Coronary artery (tissue), 2 donors: ENCODE measurements at regions not wholly inside any gene's neighbourhood (a gene's known extent, or its start where the extent isn't known, plus 50 kb on each side); places are given as distances from the start of the nearest gene placed in this dataset.

ENCODE experiments used
- DNase-seq: peaks from one replicate; pipeline ENCODE4 v3.0.0-alpha.2; 2017; ENCODE audit warnings: low spot score
- H3K27ac ChIP-seq, 2 donors: fragments of 200-600 bp; sonication (generic); one replicate each; pipeline ENCODE4 v1.5.1; 2016 to 2019
- H3K4me3 ChIP-seq: fragments of 200-600 bp; sonication (generic); 2 replicates; pipeline ENCODE4 v1.5.1; 2016; ENCODE audit warnings: mild to moderate bottlenecking, moderate library complexity
- TF ChIP-seq, protein P1 (sequence below): fragments of 200-600 bp; sonication (generic); IDR thresholded peaks from one replicate; pipeline ENCODE4 v1.5.1; 2019; ENCODE audit warnings: antibody characterized with exemption

DNA sequence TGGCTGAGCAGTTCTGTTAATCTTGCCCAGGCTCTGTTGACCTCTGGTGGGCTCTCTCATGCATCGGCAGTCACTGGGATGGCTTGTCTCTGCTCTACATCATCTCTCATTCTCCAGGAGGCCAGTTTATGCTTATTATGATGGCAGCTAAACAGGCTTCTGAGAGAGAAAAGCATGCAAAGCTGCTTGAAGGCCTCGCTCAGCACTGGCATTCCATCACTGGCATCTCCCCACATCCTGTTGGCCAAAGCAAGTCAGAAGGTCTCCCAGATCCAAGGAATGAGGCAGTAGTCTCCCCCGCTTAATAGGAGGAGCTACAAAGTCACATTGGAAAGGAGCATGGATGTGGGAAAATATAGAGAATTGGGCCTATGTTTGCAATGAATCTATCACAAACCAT is 212.6 kb downstream of the ZNF621 start:
- H3K4me3 ChIP-seq, result no peak overlapping the region
- no peak overlapping the region for H3K27ac ChIP-seq
- TF ChIP-seq, protein P1, sequence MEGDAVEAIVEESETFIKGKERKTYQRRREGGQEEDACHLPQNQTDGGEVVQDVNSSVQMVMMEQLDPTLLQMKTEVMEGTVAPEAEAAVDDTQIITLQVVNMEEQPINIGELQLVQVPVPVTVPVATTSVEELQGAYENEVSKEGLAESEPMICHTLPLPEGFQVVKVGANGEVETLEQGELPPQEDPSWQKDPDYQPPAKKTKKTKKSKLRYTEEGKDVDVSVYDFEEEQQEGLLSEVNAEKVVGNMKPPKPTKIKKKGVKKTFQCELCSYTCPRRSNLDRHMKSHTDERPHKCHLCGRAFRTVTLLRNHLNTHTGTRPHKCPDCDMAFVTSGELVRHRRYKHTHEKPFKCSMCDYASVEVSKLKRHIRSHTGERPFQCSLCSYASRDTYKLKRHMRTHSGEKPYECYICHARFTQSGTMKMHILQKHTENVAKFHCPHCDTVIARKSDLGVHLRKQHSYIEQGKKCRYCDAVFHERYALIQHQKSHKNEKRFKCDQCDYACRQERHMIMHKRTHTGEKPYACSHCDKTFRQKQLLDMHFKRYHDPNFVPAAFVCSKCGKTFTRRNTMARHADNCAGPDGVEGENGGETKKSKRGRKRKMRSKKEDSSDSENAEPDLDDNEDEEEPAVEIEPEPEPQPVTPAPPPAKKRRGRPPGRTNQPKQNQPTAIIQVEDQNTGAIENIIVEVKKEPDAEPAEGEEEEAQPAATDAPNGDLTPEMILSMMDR, result no peak
- no peak for DNase-seq

DNA sequence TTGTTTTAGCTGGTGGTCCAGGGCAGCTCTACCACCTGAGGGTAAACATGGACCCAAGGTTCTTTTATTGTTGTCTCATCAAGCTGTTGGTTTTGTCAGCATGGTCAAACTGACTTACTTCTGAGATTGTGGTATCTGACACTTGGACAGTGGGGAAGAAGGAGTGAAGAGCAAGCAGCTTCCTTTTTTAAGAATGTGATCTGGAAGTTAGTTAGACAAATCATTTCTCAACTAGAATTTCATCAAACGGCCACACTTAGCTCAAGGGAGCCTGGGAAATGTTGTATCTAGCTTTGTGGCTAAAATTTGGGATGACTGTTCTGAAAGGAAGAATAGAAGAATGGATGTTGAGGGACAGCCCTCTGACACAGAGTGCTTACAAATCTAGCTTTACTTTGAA is 215.2 kb downstream of the ZNF621 start:
- no peak overlapping the region for H3K4me3 ChIP-seq
- TF ChIP-seq, protein P1, result no peak
- H3K27ac ChIP-seq, result no peak overlapping the region
- no peak for DNase-seq

DNA sequence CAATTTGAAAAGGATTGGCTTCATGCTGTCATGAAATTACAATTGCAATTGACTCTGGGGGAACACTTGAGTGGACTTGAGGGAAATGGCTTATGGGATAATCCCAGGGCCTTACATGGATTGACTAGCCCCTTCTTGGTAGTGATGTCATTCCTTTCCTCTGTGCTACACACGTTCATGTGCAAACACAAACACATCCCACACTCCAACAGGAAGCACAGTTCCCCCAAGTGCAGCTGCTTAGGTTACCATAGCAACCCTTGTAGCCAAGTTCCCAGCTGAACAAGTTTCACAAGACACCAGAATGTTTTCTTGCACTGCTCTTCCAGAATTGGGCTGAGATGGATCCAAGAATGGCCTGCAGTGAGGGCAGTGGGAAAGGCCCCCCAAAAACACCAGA is 217.0 kb downstream of the ZNF621 start:
- H3K27ac ChIP-seq, result no peak overlapping the region
- no peak for DNase-seq
- H3K4me3 ChIP-seq, result no peak overlapping the region
- TF ChIP-seq, protein P1, result no peak

DNA sequence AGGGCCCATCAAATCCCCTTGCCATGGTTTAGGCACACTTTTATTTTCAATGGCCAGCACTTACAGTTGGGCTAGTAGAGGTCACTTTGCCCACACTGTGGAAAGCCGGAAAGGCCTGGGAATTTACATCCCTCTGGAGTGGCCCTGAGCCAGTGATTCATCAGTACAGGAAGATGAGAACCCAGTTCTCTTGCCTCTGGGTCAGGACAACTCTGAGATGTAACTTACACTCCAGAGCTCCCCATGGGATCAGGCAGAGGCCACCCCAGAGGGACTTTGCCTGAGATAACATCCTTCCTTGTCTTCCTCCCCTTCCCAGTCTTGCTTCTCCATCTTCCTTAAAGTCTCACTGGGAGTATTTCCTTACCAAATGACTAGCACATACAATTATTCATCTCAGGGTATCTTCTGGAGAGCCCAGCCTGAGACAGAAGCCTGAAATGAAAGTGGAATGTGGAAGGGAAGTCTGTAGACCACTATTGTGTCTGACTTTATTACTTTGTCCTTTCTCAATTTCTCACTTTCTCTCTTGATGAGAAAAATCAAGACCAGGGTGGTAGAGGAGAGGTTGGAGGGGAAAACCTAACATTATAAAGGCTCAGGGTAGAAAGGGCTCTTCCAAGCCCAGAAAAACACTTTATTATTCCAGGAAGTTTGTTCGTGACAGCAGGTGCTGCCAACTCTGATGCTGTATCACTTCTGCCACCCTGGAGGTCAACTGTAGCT is 220.8 kb downstream of the ZNF621 start:
- H3K4me3 ChIP-seq, result no peak overlapping the region
- no peak overlapping the region for H3K27ac ChIP-seq
- TF ChIP-seq, protein P1, result no peak
- no peak for DNase-seq

DNA sequence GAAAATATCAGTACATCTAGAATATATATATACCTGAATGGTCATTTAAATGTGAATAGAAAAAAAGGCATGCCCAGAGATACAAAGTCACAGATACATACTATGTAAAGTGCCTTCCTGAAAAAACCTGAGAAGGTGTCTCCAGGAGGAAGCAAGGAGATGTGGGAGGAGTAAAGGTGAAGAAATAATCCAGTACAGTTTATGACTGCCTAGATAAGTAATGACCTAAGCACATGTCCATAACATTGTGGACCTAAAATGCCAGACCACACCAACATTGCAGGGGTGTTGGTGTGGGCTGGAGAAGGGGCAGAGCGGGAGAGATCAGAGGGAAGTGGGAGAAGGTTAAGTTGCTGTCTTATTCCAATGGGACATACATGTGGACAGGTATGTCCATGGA is 226.9 kb downstream of the ZNF621 start:
- no peak for DNase-seq
- TF ChIP-seq, protein P1, result no peak
- H3K27ac ChIP-seq, result no peak overlapping the region
- no peak overlapping the region for H3K4me3 ChIP-seq

DNA sequence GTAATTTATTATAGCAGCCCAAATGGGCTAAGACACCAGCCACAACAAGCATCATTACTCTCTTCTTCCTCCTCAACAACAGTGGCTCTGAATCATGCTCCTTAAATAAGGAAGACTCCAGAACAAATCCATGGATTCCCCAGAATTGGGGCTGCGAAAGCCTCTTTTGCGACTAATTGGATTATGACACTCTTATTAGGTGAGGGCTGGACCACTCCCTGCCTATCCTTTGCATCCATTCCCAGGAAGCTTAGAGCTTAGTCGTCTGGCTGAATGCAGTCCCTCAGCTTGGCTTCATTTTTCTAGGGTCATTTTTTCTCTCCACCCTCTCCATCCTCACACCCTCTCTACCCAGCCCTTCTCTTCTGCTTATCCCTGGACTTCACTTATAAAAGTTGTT is 227.7 kb downstream of the ZNF621 start:
- TF ChIP-seq, protein P1, result no peak
- no peak for DNase-seq
- Histone ChIP-seq H3K4me3 (no peak overlapping the region), H3K27ac (no peak overlapping the region)

DNA sequence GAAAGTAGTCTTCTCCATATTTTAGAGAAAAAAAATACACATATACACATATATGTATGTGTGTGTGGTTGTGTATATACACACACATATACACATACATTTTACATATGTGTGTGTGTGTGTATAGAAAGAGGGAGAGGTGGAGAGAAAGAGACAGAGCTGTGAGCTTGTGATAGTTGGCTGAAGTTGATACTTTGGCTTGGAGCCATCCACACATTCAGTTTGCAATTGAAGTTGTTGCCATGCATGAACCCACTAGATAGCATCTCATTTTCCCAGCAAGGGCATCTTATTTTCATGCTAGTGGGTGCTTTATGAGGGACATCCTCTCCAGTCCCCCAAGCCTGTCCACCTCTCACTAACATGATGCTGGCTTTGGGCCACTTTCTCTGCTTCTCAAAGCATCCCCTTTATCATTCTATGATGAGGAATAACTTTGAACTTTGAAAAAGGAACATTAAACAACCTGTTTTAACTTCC is 228.6 kb downstream of the ZNF621 start:
- TF ChIP-seq, protein P1, result no peak
- DNase-seq, result no peak

More for the DNA sequence above, 228.6 kb downstream of the ZNF621 start:
- Histone ChIP-seq H3K4me3 (no peak overlapping the region), H3K27ac (no peak overlapping the region)
